Lung (tissue), 11 donors: ENCODE measurements at regions not wholly inside any gene's neighbourhood (a gene's known extent, or its start where the extent isn't known, plus 50 kb on each side); places are given as distances from the start of the nearest gene placed in this dataset.

ENCODE experiments used
- ATAC-seq: fragments of 200-7000 bp; cut with Tn5 transposase; one replicate; pipeline ENCODE4 v1.9.1; 2020; ENCODE audit warnings: moderate number of reproducible peaks; ENCODE audit not compliant: insufficient read depth, low FRiP score
- DNase-seq, 3 donors: peaks; one replicate each; pipeline ENCODE4 v3.0.0-alpha.2; 2013 to 2017
- H3K27ac ChIP-seq, 2 donors: one replicate each; pipeline ENCODE4 v1.5.1; 2013; ENCODE audit warnings: mild to moderate bottlenecking in 2 of 2, moderate library complexity in 2 of 2, control low read depth in 1 of 2, inconsistent platforms in 1 of 2, low read depth in 1 of 2, low read length in 1 of 2
- H3K27me3 ChIP-seq, 3 donors: one replicate each; pipeline ENCODE4 v1.5.1; 2013; ENCODE audit warnings: low read length in 2 of 3; ENCODE audit not compliant: control insufficient read depth in 3 of 3, insufficient read depth in 3 of 3
- H3K36me3 ChIP-seq, 4 donors: one replicate each; pipeline ENCODE4 v1.5.1; 2013; ENCODE audit warnings: low read length in 4 of 4, mild to moderate bottlenecking in 1 of 4, moderate library complexity in 1 of 4; ENCODE audit not compliant: control insufficient read depth in 4 of 4, insufficient read depth in 4 of 4
- H3K4me1 ChIP-seq, 5 donors: one replicate each; pipeline ENCODE4 v1.5.1; 2013; ENCODE audit warnings: low read length in 5 of 5, mild to moderate bottlenecking in 2 of 5, moderate library complexity in 1 of 5; ENCODE audit not compliant: control insufficient read depth in 5 of 5, insufficient read depth in 5 of 5
- H3K4me3 ChIP-seq: one replicate; pipeline ENCODE4 v1.5.1; 2013; ENCODE audit warnings: mild to moderate bottlenecking, control low read depth, moderate library complexity
- H3K9ac ChIP-seq, 2 donors: one replicate each; pipeline ENCODE4 v1.5.1; 2013; ENCODE audit warnings: low read length in 2 of 2, control low read depth in 1 of 2; ENCODE audit not compliant: insufficient read depth in 1 of 2
- H3K9me3 ChIP-seq, 4 donors: one replicate each; pipeline ENCODE4 v1.5.1; 2013; ENCODE audit warnings: low read length in 3 of 4, mild to moderate bottlenecking in 1 of 4, moderate library complexity in 1 of 4; ENCODE audit not compliant: control insufficient read depth in 4 of 4, insufficient read depth in 3 of 4
- WGBS, 2 donors: extraction: QIAGEN DNeasy Blood & Tissue Kit; methylation state at CpG; one replicate each; pipeline ENCODE4 v1.1.7; 2013; 5-methylcytosine and 5-hydroxymethylcytosine counted together
- TF ChIP-seq, protein P1 (sequence below): IDR thresholded peaks from 2 replicates; pipeline ENCODE4 v1.5.1; 2012; ENCODE audit warnings: mild to moderate bottlenecking; ENCODE audit errors: control extremely low read depth, extremely low read depth
- donor health status: control.
- donor health status: control.
- donor health status: Bipolar disorder and iron deficiency.
- donor health status: healthy.
- donor health status: DM: yes; HTN: yes; CAD: no.

DNA sequence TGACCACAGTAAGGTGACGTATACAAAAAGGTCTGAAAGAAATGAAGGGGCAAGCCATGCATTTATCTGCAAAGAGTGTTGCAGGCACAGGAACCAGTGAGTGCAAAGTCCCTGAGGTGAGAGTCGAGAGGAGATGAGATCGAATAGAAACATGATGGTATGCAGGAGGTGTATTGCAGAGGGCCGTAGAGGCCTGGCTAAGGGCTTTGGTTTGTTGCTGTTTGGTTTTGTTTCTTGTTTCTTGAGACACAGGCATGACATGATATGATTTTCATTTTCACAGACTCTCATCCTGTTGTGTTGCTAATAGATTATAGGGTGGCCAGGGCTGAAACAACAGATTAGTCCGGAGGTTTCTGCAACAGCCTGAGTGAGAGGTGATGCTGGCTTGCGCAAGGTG is 80.4 kb downstream of the HSPH1 start:
- 75 to 91% methylated on average over 6 of the region's 6 CpGs for WGBS, 2 donors

DNA sequence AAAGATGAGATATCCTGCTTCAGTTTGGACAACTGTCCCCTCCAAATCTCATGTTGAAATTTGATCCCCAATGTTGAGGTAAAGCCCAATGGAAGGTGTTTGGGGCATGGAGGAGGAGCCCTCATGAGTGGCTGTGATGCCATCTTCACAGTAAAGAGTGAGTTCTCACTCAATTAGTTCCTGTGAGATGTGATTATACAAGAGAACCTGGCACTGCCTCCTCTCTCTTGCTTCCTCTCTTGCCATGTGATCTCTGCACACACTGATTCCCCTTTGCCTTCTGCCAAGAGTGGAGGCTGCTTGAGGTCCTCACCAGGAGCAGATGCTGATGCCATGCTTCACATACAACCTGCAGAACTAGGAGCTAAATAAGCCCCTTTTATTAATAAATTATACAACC is 86.9 kb downstream of the HSPH1 start:
- no peak for ATAC-seq
- Histone ChIP-seq H3K9me3 (no peaks in the 10 kb centered on the region), H3K27me3 (peaks cover 0 to 4% (median 0%) of the 10 kb centered on the region in 3 donors), H3K4me3 (no peak overlapping the region), H3K9ac (no peak overlapping the region), H3K4me1 (no peaks in the 10 kb centered on the region), H3K27ac (no peak overlapping the region), H3K36me3 (no peaks in the 10 kb centered on the region)
- TF ChIP-seq, protein P1, sequence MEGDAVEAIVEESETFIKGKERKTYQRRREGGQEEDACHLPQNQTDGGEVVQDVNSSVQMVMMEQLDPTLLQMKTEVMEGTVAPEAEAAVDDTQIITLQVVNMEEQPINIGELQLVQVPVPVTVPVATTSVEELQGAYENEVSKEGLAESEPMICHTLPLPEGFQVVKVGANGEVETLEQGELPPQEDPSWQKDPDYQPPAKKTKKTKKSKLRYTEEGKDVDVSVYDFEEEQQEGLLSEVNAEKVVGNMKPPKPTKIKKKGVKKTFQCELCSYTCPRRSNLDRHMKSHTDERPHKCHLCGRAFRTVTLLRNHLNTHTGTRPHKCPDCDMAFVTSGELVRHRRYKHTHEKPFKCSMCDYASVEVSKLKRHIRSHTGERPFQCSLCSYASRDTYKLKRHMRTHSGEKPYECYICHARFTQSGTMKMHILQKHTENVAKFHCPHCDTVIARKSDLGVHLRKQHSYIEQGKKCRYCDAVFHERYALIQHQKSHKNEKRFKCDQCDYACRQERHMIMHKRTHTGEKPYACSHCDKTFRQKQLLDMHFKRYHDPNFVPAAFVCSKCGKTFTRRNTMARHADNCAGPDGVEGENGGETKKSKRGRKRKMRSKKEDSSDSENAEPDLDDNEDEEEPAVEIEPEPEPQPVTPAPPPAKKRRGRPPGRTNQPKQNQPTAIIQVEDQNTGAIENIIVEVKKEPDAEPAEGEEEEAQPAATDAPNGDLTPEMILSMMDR, result no peak
- no peak for DNase-seq

More for the DNA sequence above, 80.4 kb downstream of the HSPH1 start:
- DNase-seq (no peak), ATAC-seq (no peak)
- Histone ChIP-seq H3K27me3 (peaks cover 0 to 10% (median 0%) of the 10 kb centered on the region in 3 donors), H3K36me3 (no peaks in the 10 kb centered on the region), H3K27ac (no peak overlapping the region), H3K4me3 (no peak overlapping the region), H3K9ac (no peak overlapping the region), H3K4me1 (peaks cover 0 to 2% (median 0%) of the 10 kb centered on the region in 5 donors), H3K9me3 (no peaks in the 10 kb centered on the region)
- TF ChIP-seq, protein P1, result no peak

DNA sequence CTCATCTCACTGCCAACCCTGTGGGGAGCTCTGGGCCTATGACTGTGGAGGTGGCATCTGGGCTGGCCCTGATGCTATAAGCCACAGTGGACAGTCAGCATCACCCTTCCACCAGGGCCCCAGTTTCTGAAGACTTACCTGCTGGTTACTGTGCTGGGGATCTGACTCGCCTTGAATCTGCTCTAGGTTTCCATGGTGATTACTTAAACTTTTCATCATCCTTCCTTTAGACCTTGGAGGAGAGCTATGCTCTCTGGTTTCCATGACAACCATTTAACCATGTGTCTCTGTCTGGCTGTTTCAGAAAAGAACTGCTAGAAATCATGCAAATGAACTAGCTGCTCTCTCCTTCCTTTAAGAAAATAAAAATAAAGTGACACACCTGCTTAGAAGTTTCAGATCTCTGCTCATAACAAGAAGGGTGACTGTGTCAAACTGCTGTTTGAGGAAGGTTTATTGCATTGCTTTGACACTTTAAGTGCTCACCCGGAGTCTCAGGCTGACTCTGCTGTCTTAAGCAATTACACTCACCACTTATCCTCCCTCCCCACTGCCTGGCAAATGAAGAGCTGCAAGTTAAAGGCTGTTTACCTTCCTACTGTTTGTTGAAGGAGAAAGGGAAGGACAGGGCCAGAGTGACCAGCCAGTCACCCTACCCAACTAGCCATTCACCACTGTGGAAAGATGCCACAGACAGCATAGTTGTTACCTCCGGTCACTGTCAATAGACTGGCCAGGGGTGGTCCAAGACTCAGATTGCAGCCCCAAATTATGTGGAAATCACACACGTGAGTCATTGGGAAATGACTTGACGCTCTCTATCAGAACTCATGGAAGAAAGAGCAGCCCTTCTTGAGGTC is 87.6 kb downstream of the HSPH1 start:
- WGBS, 2 donors, result 55 to 65% methylated on average over 5 of the region's 5 CpGs
- no peak overlapping the region for H3K4me3 ChIP-seq
- no peak overlapping the region for H3K9ac ChIP-seq
- no peaks in the 10 kb centered on the region for H3K9me3 ChIP-seq
- TF ChIP-seq, protein P1, result no peak
- H3K4me1 ChIP-seq, result no peaks in the 10 kb centered on the region
- DNase-seq, result no peak
- peak; percentile 81 for ATAC-seq
- peaks cover 0 to 4% (median 0%) of the 10 kb centered on the region in 3 donors for H3K27me3 ChIP-seq
- H3K36me3 ChIP-seq, result no peaks in the 10 kb centered on the region
- no peak overlapping the region for H3K27ac ChIP-seq
